GM23338 (cell line): ENCODE measurements at regions not wholly inside any gene's neighbourhood (a gene's known extent, or its start where the extent isn't known, plus 50 kb on each side); places are given as distances from the start of the nearest gene placed in this dataset.

Experiments
- ATAC-seq: fragments of 200-7000 bp; cut with Tn5 transposase; 3 replicates; pipeline ENCODE4 v1.9.1; 2020
- DNase-seq: peaks from one replicate; pipeline ENCODE4 v3.0.0-alpha.2; 2015; ENCODE audit warnings: low spot score
- H2AFZ ChIP-seq: fragments of 200-600 bp; sonication (generic); 2 replicates; pipeline ENCODE4 v1.8.0; 2016; ENCODE audit warnings: antibody characterized with exemption, mild to moderate bottlenecking, moderate library complexity
- H3F3A ChIP-seq: fragments of 200-600 bp; sonication (generic); replicated peaks from 2 replicates; pipeline ENCODE4 v1.8.0; 2017; ENCODE audit warnings: antibody characterized with exemption, mixed run types, low read depth
- H3K27ac ChIP-seq: fragments of 200-600 bp; sonication (generic); 2 replicates; pipeline ENCODE4 v1.6.1; 2016; ENCODE audit warnings: low read depth
- H3K27me3 ChIP-seq: fragments of 200-600 bp; sonication (generic); 2 replicates; pipeline ENCODE4 v1.8.0; 2016; ENCODE audit warnings: mild to moderate bottlenecking, mixed run types, moderate library complexity; ENCODE audit not compliant: insufficient read depth
- H3K36me3 ChIP-seq: fragments of 200-600 bp; sonication (generic); 2 replicates; pipeline ENCODE4 v1.8.0; 2016; ENCODE audit warnings: mild to moderate bottlenecking; ENCODE audit not compliant: insufficient read depth
- H3K4me1 ChIP-seq: fragments of 200-600 bp; sonication (generic); 2 replicates; pipeline ENCODE4 v1.8.0; 2016; ENCODE audit warnings: mild to moderate bottlenecking, moderate library complexity; ENCODE audit not compliant: insufficient read depth
- H3K4me2 ChIP-seq: fragments of 200-600 bp; sonication (generic); 2 replicates; pipeline ENCODE4 v1.7.1; 2017; ENCODE audit warnings: mixed run types
- H3K4me3 ChIP-seq: fragments of 200-600 bp; sonication (generic); 2 replicates; pipeline ENCODE4 v1.6.1; 2016; ENCODE audit warnings: mixed run types
- H3K79me2 ChIP-seq: fragments of 200-600 bp; sonication (generic); replicated peaks from 2 replicates; pipeline ENCODE4 v1.8.0; 2017; ENCODE audit warnings: mild to moderate bottlenecking; ENCODE audit not compliant: insufficient read depth
- H3K9me2 ChIP-seq: fragments of 200-600 bp; sonication (generic); 2 replicates; pipeline ENCODE4 v1.8.0; 2017; ENCODE audit not compliant: insufficient read depth
- H4K20me1 ChIP-seq: fragments of 200-600 bp; sonication (generic); replicated peaks from 2 replicates; pipeline ENCODE4 v1.8.0; 2017; ENCODE audit warnings: mild to moderate bottlenecking; ENCODE audit not compliant: insufficient read depth
- H3K27ac Mint-ChIP-seq: 2 replicates; pipeline ENCODE4 v1.8.0; 2020; ENCODE audit warnings: inconsistent platforms, mild to moderate bottlenecking, moderate library complexity, mixed read lengths
- H3K27me3 Mint-ChIP-seq: 3 replicates; pipeline ENCODE4 v1.8.0; 2022; ENCODE audit warnings: low read depth, mild to moderate bottlenecking, moderate library complexity, mixed read lengths, inconsistent platforms; ENCODE audit not compliant: insufficient read depth, poor library complexity
- H3K36me3 Mint-ChIP-seq: 3 replicates; pipeline ENCODE4 v1.8.0; 2021; ENCODE audit warnings: low read depth, mild to moderate bottlenecking, inconsistent platforms, moderate library complexity, mixed read lengths
- H3K4me1 Mint-ChIP-seq: 3 replicates; pipeline ENCODE4 v1.8.0; 2020; ENCODE audit warnings: mild to moderate bottlenecking, inconsistent platforms, mixed read lengths
- H3K4me3 Mint-ChIP-seq: 3 replicates; pipeline ENCODE4 v1.8.0; 2021; ENCODE audit warnings: moderate library complexity, mild to moderate bottlenecking, inconsistent platforms, mixed read lengths
- H3K9me3 Mint-ChIP-seq: 3 replicates; pipeline ENCODE4 v1.8.0; 2020; ENCODE audit warnings: moderate library complexity, mild to moderate bottlenecking, inconsistent platforms, mixed read lengths
- CREB1 ChIP-seq: fragments of 250-450 bp; sonication (Bioruptor Pico); IDR thresholded peaks from 2 replicates; pipeline ENCODE4 v1.5.0; 2020; ENCODE audit warnings: low read depth, mild to moderate bottlenecking, moderate library complexity
- CTCF ChIP-seq, 2 experiments: fragments of 200-600 bp in 1 of 2; sonication (generic) in 1 of 2; conservative IDR thresholded peaks; 2 replicates each; pipeline versions ENCODE4 v1.5.1 to v1.6.1; 2016 to 2017; ENCODE audit warnings: antibody characterized with exemption in 2 of 2, low read depth in 2 of 2, mild to moderate bottlenecking in 2 of 2, moderate library complexity in 1 of 2
- EZH2 ChIP-seq: fragments of 200-600 bp; sonication (generic); IDR thresholded peaks from one replicate; pipeline ENCODE4 v1.8.0; 2017; ENCODE audit warnings: antibody characterized with exemption, mild to moderate bottlenecking, low read depth; ENCODE audit not compliant: unreplicated experiment
- EZH2phosphoT487 ChIP-seq: fragments of 200-600 bp; sonication (generic); IDR thresholded peaks from one replicate; pipeline ENCODE4 v1.8.1; 2018; ENCODE audit warnings: antibody characterized with exemption; ENCODE audit not compliant: unreplicated experiment
- NANOG ChIP-seq: IDR thresholded peaks from 2 replicates; pipeline ENCODE4 v1.6.1; 2016; ENCODE audit warnings: antibody characterized with exemption, borderline replicate concordance
- REST ChIP-seq: IDR thresholded peaks from one replicate; pipeline ENCODE4 v1.6.1; 2018; ENCODE audit warnings: antibody characterized with exemption; ENCODE audit not compliant: unreplicated experiment
- ZNF114 ChIP-seq: fragments of 250-450 bp; sonication (Bioruptor Pico); IDR thresholded peaks from 2 replicates; pipeline ENCODE4 v1.5.0; 2020; ENCODE audit warnings: mild to moderate bottlenecking, moderate library complexity
- ZNF331 ChIP-seq: fragments of 250-450 bp; sonication (Bioruptor Pico); IDR thresholded peaks from 2 replicates; pipeline ENCODE4 v1.5.0; 2020; ENCODE audit warnings: low read depth, mild to moderate bottlenecking, moderate library complexity
- ZNF462 ChIP-seq: fragments of 250-450 bp; sonication (Bioruptor Pico); IDR thresholded peaks from 2 replicates; pipeline ENCODE4 v1.5.0; 2020; ENCODE audit warnings: mild to moderate bottlenecking, moderate library complexity

- Histone ChIP-seq H4K20me1 (peaks cover 2% of the 10 kb centered on the region; the same call in 1 of the 2 replicates), H3K4me1 (peaks cover 10% of the 10 kb centered on the region), H3K4me2 (no peak overlapping the region), H3K36me3 (no peaks in the 10 kb centered on the region), H3K9me2 (no peaks in the 10 kb centered on the region), H3F3A (peaks cover 6% of the 10 kb centered on the region; the same call in 1 of the 2 replicates), H3K27ac (no peak overlapping the region), H3K79me2 (no peaks in the 10 kb centered on the region), H3K27me3 (peaks cover 32% of the 10 kb centered on the region), H2AFZ (no peak overlapping the region), H3K4me3 (no peak overlapping the region)
- H3K27me3 Mint-ChIP-seq: peaks cover 26% of the 10 kb centered on the region
- H3K9me3 Mint-ChIP-seq: no peaks in the 10 kb centered on the region
- DNase-seq (no peak), ATAC-seq (no peak)
- peaks cover 11% of the 10 kb centered on the region for H3K4me1 Mint-ChIP-seq
- no peak overlapping the region for H3K27ac Mint-ChIP-seq
- TF ChIP-seq CTCF (conservative IDR thresholded peaks at IDR 0.05; ENCODE audit: low read depth in 2 of 2) (no peak), ZNF331 (CRISPR knock-in tag) (no peak), CREB1 (CRISPR knock-in tag) (no peak), ZNF462 (CRISPR knock-in tag) (no peak), ZNF114 (CRISPR knock-in tag) (no peak), EZH2 (no peak), NANOG (no peak), EZH2phosphoT487 (no peak), REST (no peak)
- no peak overlapping the region for H3K4me3 Mint-ChIP-seq
- H3K36me3 Mint-ChIP-seq: no peaks in the 10 kb centered on the region; the same call in 2 of the 3 replicates
Observed at GRCh38 chr16:85466304-85466700, 146.8 kb upstream of the GSE1 start.
